IMR-90 (cell line): ENCODE measurements at regions not wholly inside any gene's neighbourhood (a gene's known extent, or its start where the extent isn't known, plus 50 kb on each side); places are given as distances from the start of the nearest gene placed in this dataset.

Source experiments
- CEBPB ChIP-seq: IDR thresholded peaks from 2 replicates; pipeline ENCODE4 v1.6.1; 2012; ENCODE audit warnings: low read depth, low read length, improper control_type of control experiment
- CTCF ChIP-seq: conservative IDR thresholded peaks from 2 replicates; pipeline ENCODE4 v1.5.1; 2012; ENCODE audit warnings: mild to moderate bottlenecking, low read depth, low read length, improper control_type of control experiment
- POLR2A ChIP-seq: IDR thresholded peaks from 2 replicates; pipeline ENCODE4 v1.6.1; 2012; ENCODE audit warnings: mild to moderate bottlenecking, low read depth, low read length

- TF ChIP-seq CTCF (no peak), POLR2A (no peak), CEBPB (no peak)
These were observed 184.2 kb upstream of the GPRIN3 start for GRCh38 chr4:89491761-89492160.
